Gastroesophageal sphincter (tissue), 4 donors: ENCODE measurements at regions not wholly inside any gene's neighbourhood (a gene's known extent, or its start where the extent isn't known, plus 50 kb on each side); places are given as distances from the start of the nearest gene placed in this dataset.

Experiments used
- ATAC-seq: fragments of 150-250 bp; one replicate; pipeline ENCODE4 v1.9.1; 2016; ENCODE audit warnings: mild to moderate bottlenecking, moderate library complexity
- H3K27ac ChIP-seq, 4 donors: fragments of 200-600 bp; sonication (generic) in 3 of 4; 1 replicate in 3 of 4; 2 replicates in 1 of 4; pipeline ENCODE4 v1.5.1; 2016 to 2019
- H3K27me3 ChIP-seq: fragments of 200-600 bp; sonication (generic); one replicate; pipeline ENCODE4 v1.5.1; 2019
- H3K36me3 ChIP-seq, 2 donors: fragments of 200-600 bp; sonication (generic); one replicate each; pipeline ENCODE4 v1.5.1; 2019; ENCODE audit warnings: control low read depth in 1 of 2
- H3K4me1 ChIP-seq, 3 donors: fragments of 200-600 bp; sonication (generic); 1 replicate in 2 of 3; 2 replicates in 1 of 3; pipeline ENCODE4 v1.5.1; 2016 to 2019; ENCODE audit warnings: control low read depth in 2 of 3
- H3K4me3 ChIP-seq, 2 donors: fragments of 200-600 bp; sonication (generic); one replicate each; pipeline ENCODE4 v1.5.1; 2019; ENCODE audit warnings: mild to moderate bottlenecking in 1 of 2, moderate library complexity in 1 of 2
- H3K9me3 ChIP-seq, 3 donors: fragments of 200-600 bp; sonication (generic); one replicate each; pipeline ENCODE4 v1.5.1; 2017 to 2019; ENCODE audit warnings: control low read depth in 2 of 3
- EP300 ChIP-seq: sonication (generic); formaldehyde crosslinking; IDR thresholded peaks from one replicate; pipeline ENCODE4 v1.6.1; 2017; ENCODE audit warnings: antibody characterized with exemption, mild to moderate bottlenecking
- POLR2A ChIP-seq, 2 donors: fragments of 450-650 bp; IDR thresholded peaks; one replicate each; pipeline ENCODE4 v1.6.1; 2017; ENCODE audit warnings: antibody characterized with exemption in 2 of 2, mild to moderate bottlenecking in 2 of 2, moderate library complexity in 1 of 2
- POLR2AphosphoS5 ChIP-seq: sonication (generic); formaldehyde crosslinking; IDR thresholded peaks from one replicate; pipeline ENCODE4 v1.6.1; 2017; ENCODE audit warnings: antibody characterized with exemption
- WGBS, 2 donors: methylation state at CpG; one replicate each; pipeline ENCODE4 v1.1.5; 2018; ENCODE audit warnings: low coverage in 1 of 2; 5-methylcytosine and 5-hydroxymethylcytosine counted together
- TF ChIP-seq, protein P1 (sequence below), 4 experiments: fragments of 200-600 bp in 2 of 4; fragments of 450-650 bp in 2 of 4; sonication (generic) in 1 of 4; IDR thresholded peaks; one replicate each; pipeline ENCODE4 v1.5.1; 2017 to 2019; ENCODE audit warnings: antibody characterized with exemption in 4 of 4, mild to moderate bottlenecking in 2 of 4, moderate library complexity in 2 of 4

DNA sequence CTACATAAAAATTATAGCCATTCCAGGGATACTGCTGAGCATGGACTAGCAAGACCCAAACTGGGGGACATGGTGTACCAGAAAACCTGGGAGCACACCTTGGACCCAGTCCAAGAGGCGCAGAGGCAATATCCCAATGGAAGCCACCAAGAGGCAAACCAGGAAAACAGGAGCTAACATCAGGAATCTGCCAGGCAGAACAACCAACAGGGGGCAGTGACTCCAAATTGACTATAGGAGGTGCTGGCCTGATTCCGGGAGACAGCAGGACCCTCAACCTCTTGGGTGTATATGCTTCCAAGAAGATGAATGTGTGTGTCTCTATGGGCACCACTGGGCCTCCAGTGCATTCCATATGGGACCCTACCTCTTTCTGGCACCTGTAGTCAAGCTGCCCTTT is 172.7 kb upstream of the ARL4C start:
- H3K27me3 ChIP-seq, result no peaks in the 10 kb centered on the region
- H3K27ac ChIP-seq, result no peak overlapping the region
- 86% methylated on average over 2 of the region's 2 CpGs; no CpG with 5 or more reads in 1 of the 2 donors for whole genome bisulfite sequencing, 2 donors
- no peak overlapping the region for H3K4me3 ChIP-seq
- H3K36me3 ChIP-seq, result no peaks in the 10 kb centered on the region
- ATAC-seq, result no peak
- H3K9me3 ChIP-seq, result peaks cover 0 to 4% (median 0%) of the 10 kb centered on the region in 3 donors
- TF ChIP-seq POLR2AphosphoS5 (no peak), POLR2A (IDR thresholded peaks at IDR 0.05) (no peak), EP300 (no peak)
- TF ChIP-seq, protein P1, sequence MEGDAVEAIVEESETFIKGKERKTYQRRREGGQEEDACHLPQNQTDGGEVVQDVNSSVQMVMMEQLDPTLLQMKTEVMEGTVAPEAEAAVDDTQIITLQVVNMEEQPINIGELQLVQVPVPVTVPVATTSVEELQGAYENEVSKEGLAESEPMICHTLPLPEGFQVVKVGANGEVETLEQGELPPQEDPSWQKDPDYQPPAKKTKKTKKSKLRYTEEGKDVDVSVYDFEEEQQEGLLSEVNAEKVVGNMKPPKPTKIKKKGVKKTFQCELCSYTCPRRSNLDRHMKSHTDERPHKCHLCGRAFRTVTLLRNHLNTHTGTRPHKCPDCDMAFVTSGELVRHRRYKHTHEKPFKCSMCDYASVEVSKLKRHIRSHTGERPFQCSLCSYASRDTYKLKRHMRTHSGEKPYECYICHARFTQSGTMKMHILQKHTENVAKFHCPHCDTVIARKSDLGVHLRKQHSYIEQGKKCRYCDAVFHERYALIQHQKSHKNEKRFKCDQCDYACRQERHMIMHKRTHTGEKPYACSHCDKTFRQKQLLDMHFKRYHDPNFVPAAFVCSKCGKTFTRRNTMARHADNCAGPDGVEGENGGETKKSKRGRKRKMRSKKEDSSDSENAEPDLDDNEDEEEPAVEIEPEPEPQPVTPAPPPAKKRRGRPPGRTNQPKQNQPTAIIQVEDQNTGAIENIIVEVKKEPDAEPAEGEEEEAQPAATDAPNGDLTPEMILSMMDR (IDR thresholded peaks at IDR 0.05), result no peak
- H3K4me1 ChIP-seq, result no peaks in the 10 kb centered on the region

DNA sequence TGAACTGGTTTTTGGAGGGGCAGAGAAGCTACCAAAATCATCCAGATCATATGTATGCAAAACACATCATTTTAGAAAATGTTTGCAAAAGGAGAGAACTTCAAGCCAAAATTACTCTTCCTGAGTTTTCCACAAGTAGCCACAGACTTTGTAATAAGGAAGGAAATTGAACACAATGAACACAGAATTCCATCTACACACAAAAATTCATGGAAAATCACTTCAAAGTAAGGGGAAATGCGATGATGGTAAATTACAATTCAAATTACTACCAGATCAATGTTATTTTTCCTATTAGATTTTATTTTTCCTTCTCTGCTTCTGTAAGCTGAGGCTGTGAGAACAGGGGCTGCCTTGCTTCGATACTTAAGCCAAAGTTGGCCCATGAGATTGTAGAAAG is 172.1 kb upstream of the ARL4C start:
- no peak for ATAC-seq
- no peak overlapping the region for H3K27ac ChIP-seq
- 70 to 75% methylated on average over 2 of the region's 2 CpGs for WGBS, 2 donors

DNA sequence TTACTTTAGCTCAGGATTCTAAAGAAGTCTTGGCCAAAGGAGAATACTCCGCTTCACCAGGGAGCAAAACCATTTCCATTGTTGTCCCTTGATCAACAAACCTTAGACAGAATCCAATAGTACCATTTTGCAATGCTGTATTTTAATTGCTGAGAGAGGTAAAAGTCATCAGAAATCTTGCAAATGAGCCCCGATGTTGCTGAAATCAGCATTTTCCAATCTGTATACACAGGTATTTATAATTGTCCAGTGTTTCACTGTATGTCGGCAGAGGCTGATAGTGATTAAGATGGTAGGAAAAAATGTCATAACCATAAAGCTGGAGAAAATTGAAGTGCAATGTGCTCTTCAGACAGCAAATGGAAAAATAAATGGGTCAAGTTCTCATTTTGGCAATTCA is 170.0 kb upstream of the ARL4C start:
- no peak for ATAC-seq
- WGBS, 2 donors, result 90 to 95% methylated on average over 2 to 3 of the region's 3 CpGs
- no peaks in the 10 kb centered on the region for H3K36me3 ChIP-seq

More for the DNA sequence above, 172.1 kb upstream of the ARL4C start:
- H3K4me3 ChIP-seq, result no peak overlapping the region
- no peaks in the 10 kb centered on the region for H3K36me3 ChIP-seq
- H3K27me3 ChIP-seq, result no peaks in the 10 kb centered on the region
- H3K4me1 ChIP-seq, result no peaks in the 10 kb centered on the region
- H3K9me3 ChIP-seq, result peaks cover 0 to 10% (median 0%) of the 10 kb centered on the region in 3 donors
- TF ChIP-seq, protein P1 (IDR thresholded peaks at IDR 0.05), result no peak
- no peak for TF ChIP-seq POLR2AphosphoS5
- no peak for TF ChIP-seq EP300
- no peak for TF ChIP-seq POLR2A (IDR thresholded peaks at IDR 0.05)

DNA sequence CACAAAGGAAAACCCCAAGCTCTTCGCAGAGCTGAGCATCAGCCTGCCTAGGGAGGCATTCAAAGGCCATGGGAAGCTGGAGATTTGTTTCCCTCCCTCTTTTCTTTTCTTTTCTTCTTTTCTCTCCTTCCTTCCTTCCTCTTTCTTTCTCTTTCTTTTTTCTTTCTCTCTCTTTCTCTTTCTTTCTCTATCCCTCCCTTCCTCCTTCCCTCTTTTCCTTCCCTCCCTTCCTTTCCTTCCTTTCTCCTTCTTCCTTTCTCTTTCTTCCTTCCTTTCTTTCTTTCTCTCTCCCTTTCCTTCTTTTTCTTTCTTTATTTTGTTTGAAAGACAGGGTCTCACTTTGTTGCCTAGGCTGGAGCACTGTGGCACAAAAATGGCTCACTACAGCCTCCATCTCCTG is 168.4 kb upstream of the ARL4C start:
- no peak for TF ChIP-seq POLR2AphosphoS5

More for the DNA sequence above, 170.0 kb upstream of the ARL4C start:
- H3K27me3 ChIP-seq, result no peaks in the 10 kb centered on the region
- no peak overlapping the region for H3K27ac ChIP-seq
- no peak overlapping the region for H3K4me3 ChIP-seq
- H3K9me3 ChIP-seq, result peaks cover 0 to 14% (median 0%) of the 10 kb centered on the region in 3 donors
- no peaks in the 10 kb centered on the region for H3K4me1 ChIP-seq
- TF ChIP-seq EP300 (no peak), POLR2AphosphoS5 (no peak), POLR2A (IDR thresholded peaks at IDR 0.05) (no peak)
- TF ChIP-seq, protein P1 (IDR thresholded peaks at IDR 0.05), result no peak

DNA sequence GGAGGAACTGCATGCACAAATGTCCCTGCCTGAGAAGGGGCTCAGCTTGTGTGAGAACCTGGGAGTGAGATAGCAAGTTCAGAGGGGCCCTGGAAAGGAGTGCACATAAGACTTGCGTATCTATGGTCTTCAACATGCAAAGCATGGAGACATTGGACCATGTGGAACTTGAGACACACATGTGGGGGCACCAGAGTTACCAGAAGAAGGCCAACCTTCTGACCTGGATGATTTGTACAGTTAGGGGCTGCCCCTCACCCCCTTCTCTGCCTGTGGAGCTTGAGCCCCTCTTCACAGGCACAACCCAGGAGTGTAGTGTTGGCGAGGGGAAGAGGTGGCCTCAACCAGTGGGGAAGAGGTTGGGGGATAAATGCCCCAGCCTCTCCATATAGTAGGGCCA is 165.0 kb upstream of the ARL4C start:
- H3K4me1 ChIP-seq, result no peaks in the 10 kb centered on the region
- no peak overlapping the region for H3K4me3 ChIP-seq
- H3K27me3 ChIP-seq, result no peaks in the 10 kb centered on the region
- ATAC-seq, result no peak
- no peak overlapping the region for H3K27ac ChIP-seq
- no peaks in the 10 kb centered on the region for H3K36me3 ChIP-seq
- H3K9me3 ChIP-seq, result peaks cover 0 to 19% (median 0%) of the 10 kb centered on the region in 3 donors
- TF ChIP-seq POLR2AphosphoS5 (no peak), EP300 (no peak), POLR2A (IDR thresholded peaks at IDR 0.05) (no peak)
- TF ChIP-seq, protein P1 (IDR thresholded peaks at IDR 0.05), result no peak
- WGBS, 2 donors, result 0 to 50% methylated on average over 1 to 2 of the region's 2 CpGs

More for the DNA sequence above, 168.4 kb upstream of the ARL4C start:
- Histone ChIP-seq H3K4me1 (no peaks in the 10 kb centered on the region), H3K27me3 (no peaks in the 10 kb centered on the region), H3K27ac (no peak overlapping the region), H3K9me3 (peaks cover 0 to 14% (median 0%) of the 10 kb centered on the region in 3 donors), H3K4me3 (no peak overlapping the region), H3K36me3 (no peaks in the 10 kb centered on the region)
- no peak for ATAC-seq
- 88% methylated on average over 1 of the region's 1 CpG; no CpG with 5 or more reads in 1 of the 2 donors for WGBS, 2 donors
